Esophagus muscularis mucosa (tissue), 4 donors: ENCODE measurements at regions not wholly inside any gene's neighbourhood (a gene's known extent, or its start where the extent isn't known, plus 50 kb on each side); places are given as distances from the start of the nearest gene placed in this dataset.

Source experiments
- EP300 ChIP-seq: sonication (generic); formaldehyde crosslinking; IDR thresholded peaks from one replicate; pipeline ENCODE4 v1.6.1; 2017; ENCODE audit warnings: antibody characterized with exemption
- POLR2A ChIP-seq: fragments of 450-650 bp; IDR thresholded peaks from one replicate; pipeline ENCODE4 v1.6.1; 2017; ENCODE audit warnings: antibody characterized with exemption, moderate library complexity, mild to moderate bottlenecking, low read depth
- POLR2AphosphoS5 ChIP-seq, 2 donors: sonication (generic); formaldehyde crosslinking; IDR thresholded peaks; one replicate each; pipeline ENCODE4 v1.6.1; 2017; ENCODE audit warnings: antibody characterized with exemption in 2 of 2
- TF ChIP-seq, protein P1 (sequence below), 3 experiments: fragments of 200-600 bp in 2 of 3; fragments of 450-650 bp in 1 of 3; sonication (generic) in 2 of 3; IDR thresholded peaks; one replicate each; pipeline ENCODE4 v1.5.1; 2017 to 2019; ENCODE audit warnings: antibody characterized with exemption in 3 of 3, mild to moderate bottlenecking in 2 of 3, moderate library complexity in 1 of 3

GRCh38 chr16:85178006-85178591, 65.8 kb upstream of the CIBAR2 start:
- TF ChIP-seq, protein P1, sequence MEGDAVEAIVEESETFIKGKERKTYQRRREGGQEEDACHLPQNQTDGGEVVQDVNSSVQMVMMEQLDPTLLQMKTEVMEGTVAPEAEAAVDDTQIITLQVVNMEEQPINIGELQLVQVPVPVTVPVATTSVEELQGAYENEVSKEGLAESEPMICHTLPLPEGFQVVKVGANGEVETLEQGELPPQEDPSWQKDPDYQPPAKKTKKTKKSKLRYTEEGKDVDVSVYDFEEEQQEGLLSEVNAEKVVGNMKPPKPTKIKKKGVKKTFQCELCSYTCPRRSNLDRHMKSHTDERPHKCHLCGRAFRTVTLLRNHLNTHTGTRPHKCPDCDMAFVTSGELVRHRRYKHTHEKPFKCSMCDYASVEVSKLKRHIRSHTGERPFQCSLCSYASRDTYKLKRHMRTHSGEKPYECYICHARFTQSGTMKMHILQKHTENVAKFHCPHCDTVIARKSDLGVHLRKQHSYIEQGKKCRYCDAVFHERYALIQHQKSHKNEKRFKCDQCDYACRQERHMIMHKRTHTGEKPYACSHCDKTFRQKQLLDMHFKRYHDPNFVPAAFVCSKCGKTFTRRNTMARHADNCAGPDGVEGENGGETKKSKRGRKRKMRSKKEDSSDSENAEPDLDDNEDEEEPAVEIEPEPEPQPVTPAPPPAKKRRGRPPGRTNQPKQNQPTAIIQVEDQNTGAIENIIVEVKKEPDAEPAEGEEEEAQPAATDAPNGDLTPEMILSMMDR (IDR thresholded peaks at IDR 0.05) = no peak
- TF ChIP-seq EP300 = no peak
- TF ChIP-seq POLR2A = no peak
- no peak for TF ChIP-seq POLR2AphosphoS5 (IDR thresholded peaks at IDR 0.05)
